Transverse colon (tissue), 3 donors: ENCODE measurements at regions not wholly inside any gene's neighbourhood (a gene's known extent, or its start where the extent isn't known, plus 50 kb on each side); places are given as distances from the start of the nearest gene placed in this dataset.

Experiments used
- CTCF ChIP-seq, 5 experiments: fragments of 200-600 bp in 3 of 5; fragments of 450-650 bp in 2 of 5; sonication (generic) in 3 of 5; IDR thresholded peaks; 1 replicate in 2 of 5; 2 replicates in 3 of 5; pipeline ENCODE4 v1.5.1; 2016 to 2017; ENCODE audit warnings: antibody characterized with exemption in 5 of 5, inconsistent platforms in 3 of 5, mild to moderate bottlenecking in 2 of 5, moderate library complexity in 1 of 5
- POLR2A ChIP-seq: fragments of 450-650 bp; IDR thresholded peaks from one replicate; pipeline ENCODE4 v1.6.1; 2016; ENCODE audit warnings: antibody characterized with exemption, mild to moderate bottlenecking, moderate library complexity

- TF ChIP-seq CTCF (IDR thresholded peaks at IDR 0.05) (no peak), POLR2A (no peak)
Observed at GRCh38 chr5:10123254-10123989, 126.3 kb downstream of the ATPSCKMT start.
